Lower lobe of right lung (tissue), 2 donors: ENCODE measurements at regions not wholly inside any gene's neighbourhood (a gene's known extent, or its start where the extent isn't known, plus 50 kb on each side); places are given as distances from the start of the nearest gene placed in this dataset.
A peak's percentile ranks its signal among the peaks of the same experiment; 100 is the strongest.

Experiments
- ATAC-seq, 2 donors: fragments of 200-7000 bp; cut with Tn5 transposase; one replicate each; pipeline ENCODE4 v1.9.1; 2020 to 2022; ENCODE audit warnings: mild to moderate bottlenecking in 2 of 2, moderate library complexity in 2 of 2
- DNase-seq: peaks from one replicate; pipeline ENCODE4 v3.0.0-alpha.2; 2020
- H3K27ac ChIP-seq: fragments of 200-600 bp; one replicate; pipeline ENCODE4 v1.8.0; 2022
- H3K27me3 ChIP-seq: fragments of 200-600 bp; one replicate; pipeline ENCODE4 v1.8.0; 2022; ENCODE audit warnings: low read depth
- H3K36me3 ChIP-seq: fragments of 200-600 bp; one replicate; pipeline ENCODE4 v1.8.0; 2022; ENCODE audit warnings: mild to moderate bottlenecking
- H3K4me1 ChIP-seq: fragments of 200-600 bp; one replicate; pipeline ENCODE4 v1.8.0; 2022
- H3K4me3 ChIP-seq: fragments of 200-600 bp; one replicate; pipeline ENCODE4 v1.8.0; 2022; ENCODE audit warnings: mild to moderate bottlenecking
- H3K9me3 ChIP-seq: fragments of 200-600 bp; one replicate; pipeline ENCODE4 v1.8.0; 2022
- CTCF ChIP-seq: fragments of 200-600 bp; IDR thresholded peaks from one replicate; pipeline ENCODE4 v1.8.0; 2022; ENCODE audit warnings: antibody characterized with exemption, mild to moderate bottlenecking
- intact Hi-C: fragments of 100-400 bp; cut with DNase I; formaldehyde crosslinking; loops from one replicate; pipeline ENCODE4 v1.11.0; 2022
- donor health status: DM: no; HTN: yes; CAD: no; lungs with severe emphysema.

GRCh38 chr5:89710006-89710405 lies 699.5 kb downstream of the CETN3 start:
- no peak overlapping the region for H3K4me3 ChIP-seq
- ATAC-seq, result no peak
- no peak overlapping the region for H3K27ac ChIP-seq
- intact Hi-C loops, result no loop called here
- H3K27me3 ChIP-seq, result no peaks in the 10 kb centered on the region
- H3K36me3 ChIP-seq, result no peaks in the 10 kb centered on the region
- no peak for DNase-seq
- H3K4me1 ChIP-seq, result no peaks in the 10 kb centered on the region
- no peaks in the 10 kb centered on the region for H3K9me3 ChIP-seq
- no peak for TF ChIP-seq CTCF

GRCh38 chr5:89707891-89708290 lies 701.7 kb downstream of the CETN3 start:
- Histone ChIP-seq H3K27me3 (no peaks in the 10 kb centered on the region), H3K27ac (no peak overlapping the region), H3K9me3 (no peaks in the 10 kb centered on the region), H3K36me3 (no peaks in the 10 kb centered on the region), H3K4me3 (no peak overlapping the region), H3K4me1 (no peaks in the 10 kb centered on the region)
- peak in 1 of 2 donors; percentile 37 for ATAC-seq
- DNase-seq, result no peak
- TF ChIP-seq CTCF, result no peak
- intact Hi-C loops, result no loop called here

GRCh38 chr5:89706731-89707130 lies 702.8 kb downstream of the CETN3 start:
- Histone ChIP-seq H3K27me3 (no peaks in the 10 kb centered on the region), H3K4me3 (no peak overlapping the region), H3K27ac (no peak overlapping the region), H3K4me1 (no peaks in the 10 kb centered on the region), H3K9me3 (no peaks in the 10 kb centered on the region), H3K36me3 (no peaks in the 10 kb centered on the region)
- intact Hi-C loops, result no loop called here
- DNase-seq (no peak), ATAC-seq (no peak)
- TF ChIP-seq CTCF, result no peak

GRCh38 chr5:89703817-89704216 lies 705.7 kb downstream of the CETN3 start:
- Histone ChIP-seq H3K9me3 (no peaks in the 10 kb centered on the region), H3K27ac (no peak overlapping the region), H3K4me1 (no peaks in the 10 kb centered on the region), H3K27me3 (no peaks in the 10 kb centered on the region), H3K4me3 (no peak overlapping the region), H3K36me3 (no peaks in the 10 kb centered on the region)
- no peak for ATAC-seq
- DNase-seq, result no peak
- intact Hi-C loops, result no loop called here
- no peak for TF ChIP-seq CTCF

GRCh38 chr5:89698028-89698427 lies 711.5 kb downstream of the CETN3 start:
- no peak for TF ChIP-seq CTCF
- ATAC-seq, result no peak
- Histone ChIP-seq H3K9me3 (no peaks in the 10 kb centered on the region), H3K4me1 (no peaks in the 10 kb centered on the region), H3K4me3 (no peak overlapping the region), H3K27me3 (no peaks in the 10 kb centered on the region), H3K36me3 (no peaks in the 10 kb centered on the region), H3K27ac (no peak overlapping the region)
- DNase-seq, result no peak
- intact Hi-C loops, result no loop called here

GRCh38 chr5:89697581-89697980 lies 712.0 kb downstream of the CETN3 start:
- no peak for TF ChIP-seq CTCF
- intact Hi-C loops, result no loop called here
- Histone ChIP-seq H3K27me3 (no peaks in the 10 kb centered on the region), H3K4me3 (no peak overlapping the region), H3K9me3 (no peaks in the 10 kb centered on the region), H3K4me1 (no peaks in the 10 kb centered on the region), H3K36me3 (no peaks in the 10 kb centered on the region), H3K27ac (no peak overlapping the region)
- no peak for DNase-seq
- no peak for ATAC-seq
